ENCODE measurements at regions not wholly inside any gene's neighbourhood (a gene's known extent, or its start where the extent isn't known, plus 50 kb on each side); places are given as distances from the start of the nearest gene placed in this dataset.
A peak's percentile ranks its signal among the peaks of the same experiment; 100 is the strongest.

DNA sequence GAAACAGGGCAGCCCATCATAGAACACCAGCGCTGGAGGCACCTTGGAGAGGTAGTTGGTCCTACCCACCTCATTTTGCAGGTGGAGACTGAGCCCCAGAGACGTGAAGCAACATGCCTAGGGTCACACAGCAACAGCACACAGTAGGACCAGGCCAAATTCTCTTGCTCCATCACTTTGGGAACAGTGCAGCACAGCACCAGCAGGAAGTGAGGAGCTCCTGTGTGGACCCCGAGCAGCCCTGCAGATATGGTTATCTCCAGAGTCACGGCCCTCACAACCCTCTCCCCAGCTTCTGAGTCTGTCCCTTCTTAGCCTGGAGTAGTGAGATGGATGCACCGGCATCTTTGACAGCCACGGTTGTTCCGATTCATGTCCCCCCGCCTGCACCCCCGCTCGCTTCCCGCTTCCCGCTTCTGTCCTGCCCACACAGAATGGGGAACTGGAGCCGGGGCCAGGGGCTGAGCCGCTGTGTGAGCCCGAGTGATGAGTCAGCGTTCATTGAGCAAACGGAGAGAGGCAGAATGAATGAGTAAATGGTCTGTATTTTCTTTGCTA is 72.6 kb upstream of the DUSP22 start:
- 62 to 77% methylated on average over 17 of the region's 17 CpGs for WGBS, 2 donors
- peak; percentile 41 to 91 for DNase-seq (ENCODE audit: low spot score in 2 of 2)
- no peak overlapping the region for H3K4me3 ChIP-seq (ENCODE audit: low read depth, poor library complexity, severe bottlenecking)
- intact Hi-C loops (cut with DNase I; ENCODE audit: low total_unique reads), result no loop called here
- TF ChIP-seq, protein P1, sequence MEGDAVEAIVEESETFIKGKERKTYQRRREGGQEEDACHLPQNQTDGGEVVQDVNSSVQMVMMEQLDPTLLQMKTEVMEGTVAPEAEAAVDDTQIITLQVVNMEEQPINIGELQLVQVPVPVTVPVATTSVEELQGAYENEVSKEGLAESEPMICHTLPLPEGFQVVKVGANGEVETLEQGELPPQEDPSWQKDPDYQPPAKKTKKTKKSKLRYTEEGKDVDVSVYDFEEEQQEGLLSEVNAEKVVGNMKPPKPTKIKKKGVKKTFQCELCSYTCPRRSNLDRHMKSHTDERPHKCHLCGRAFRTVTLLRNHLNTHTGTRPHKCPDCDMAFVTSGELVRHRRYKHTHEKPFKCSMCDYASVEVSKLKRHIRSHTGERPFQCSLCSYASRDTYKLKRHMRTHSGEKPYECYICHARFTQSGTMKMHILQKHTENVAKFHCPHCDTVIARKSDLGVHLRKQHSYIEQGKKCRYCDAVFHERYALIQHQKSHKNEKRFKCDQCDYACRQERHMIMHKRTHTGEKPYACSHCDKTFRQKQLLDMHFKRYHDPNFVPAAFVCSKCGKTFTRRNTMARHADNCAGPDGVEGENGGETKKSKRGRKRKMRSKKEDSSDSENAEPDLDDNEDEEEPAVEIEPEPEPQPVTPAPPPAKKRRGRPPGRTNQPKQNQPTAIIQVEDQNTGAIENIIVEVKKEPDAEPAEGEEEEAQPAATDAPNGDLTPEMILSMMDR (IDR thresholded peaks at IDR 0.05), result no peak
- no peak for TF ChIP-seq POLR2A (IDR thresholded peaks at IDR 0.05)

DNA sequence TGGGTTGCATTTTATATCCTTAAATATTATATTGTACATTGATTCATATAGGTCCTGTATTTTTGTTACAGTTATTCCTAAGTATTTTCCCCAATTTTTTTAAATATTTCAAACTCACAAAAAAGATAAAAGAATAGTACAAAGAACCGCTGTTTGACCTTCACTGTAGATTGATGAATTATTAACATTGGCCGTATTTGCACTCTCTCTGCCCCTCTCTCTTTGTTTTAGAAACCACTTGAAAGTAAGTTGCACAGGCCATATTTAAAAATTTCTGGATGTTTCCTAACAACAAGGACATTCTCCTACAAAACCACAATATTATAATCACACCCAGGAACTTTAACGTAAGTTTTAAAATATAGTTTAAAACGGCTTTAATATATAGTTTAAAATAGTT is 72.0 kb upstream of the DUSP22 start:
- no peak for TF ChIP-seq POLR2A (IDR thresholded peaks at IDR 0.05)
- TF ChIP-seq, protein P1 (IDR thresholded peaks at IDR 0.05), result no peak
- WGBS, 2 donors, result 86 to 91% methylated on average over 4 of the region's 4 CpGs
- intact Hi-C loops (cut with DNase I; ENCODE audit: low total_unique reads), result no loop called here
- H3K4me3 ChIP-seq (ENCODE audit: low read depth, poor library complexity, severe bottlenecking), result no peak overlapping the region
- DNase-seq (ENCODE audit: low spot score in 2 of 2), result no peak

DNA sequence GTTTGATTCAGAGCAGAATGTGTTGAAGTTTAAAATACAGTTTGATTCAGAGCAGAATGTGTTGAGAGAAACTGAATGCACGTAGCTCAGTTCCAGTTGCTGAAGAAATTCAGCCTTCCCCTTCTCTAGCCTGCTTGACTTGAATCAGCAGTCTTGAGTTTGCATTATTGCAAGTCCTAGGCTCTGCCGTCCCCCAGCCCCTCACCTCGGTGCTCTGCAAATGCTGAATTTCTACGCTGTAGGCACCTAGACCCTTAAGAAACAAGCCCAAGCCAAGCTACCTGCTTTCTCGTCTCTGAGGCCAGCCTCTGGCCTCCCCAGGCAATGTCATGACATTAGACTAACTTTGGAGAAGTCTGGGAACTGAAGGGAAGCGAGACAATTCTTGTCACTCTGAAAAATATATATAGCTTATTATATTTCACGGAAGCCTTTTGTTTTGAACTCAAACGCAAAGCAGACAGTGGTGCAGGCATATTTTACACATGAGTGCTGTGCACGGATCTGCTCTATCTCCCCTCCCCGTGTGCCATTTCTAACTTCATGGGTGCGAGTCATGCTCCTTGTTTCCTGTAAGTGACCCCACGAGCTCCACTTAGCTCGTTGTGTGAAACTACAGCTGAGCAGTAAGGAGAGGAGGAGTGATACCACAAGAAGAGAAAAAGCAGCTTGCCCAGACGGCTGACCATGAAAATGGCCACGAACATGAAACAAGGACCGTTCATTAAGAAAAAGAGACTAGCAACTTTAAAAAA is 71.4 kb upstream of the DUSP22 start:
- intact Hi-C loops (cut with DNase I; ENCODE audit: low total_unique reads), result no loop called here
- DNase-seq (ENCODE audit: low spot score in 2 of 2), result peak in 1 of 2 donors; percentile 37
- WGBS, 2 donors, result 58 to 70% methylated on average over 16 of the region's 16 CpGs

DNA sequence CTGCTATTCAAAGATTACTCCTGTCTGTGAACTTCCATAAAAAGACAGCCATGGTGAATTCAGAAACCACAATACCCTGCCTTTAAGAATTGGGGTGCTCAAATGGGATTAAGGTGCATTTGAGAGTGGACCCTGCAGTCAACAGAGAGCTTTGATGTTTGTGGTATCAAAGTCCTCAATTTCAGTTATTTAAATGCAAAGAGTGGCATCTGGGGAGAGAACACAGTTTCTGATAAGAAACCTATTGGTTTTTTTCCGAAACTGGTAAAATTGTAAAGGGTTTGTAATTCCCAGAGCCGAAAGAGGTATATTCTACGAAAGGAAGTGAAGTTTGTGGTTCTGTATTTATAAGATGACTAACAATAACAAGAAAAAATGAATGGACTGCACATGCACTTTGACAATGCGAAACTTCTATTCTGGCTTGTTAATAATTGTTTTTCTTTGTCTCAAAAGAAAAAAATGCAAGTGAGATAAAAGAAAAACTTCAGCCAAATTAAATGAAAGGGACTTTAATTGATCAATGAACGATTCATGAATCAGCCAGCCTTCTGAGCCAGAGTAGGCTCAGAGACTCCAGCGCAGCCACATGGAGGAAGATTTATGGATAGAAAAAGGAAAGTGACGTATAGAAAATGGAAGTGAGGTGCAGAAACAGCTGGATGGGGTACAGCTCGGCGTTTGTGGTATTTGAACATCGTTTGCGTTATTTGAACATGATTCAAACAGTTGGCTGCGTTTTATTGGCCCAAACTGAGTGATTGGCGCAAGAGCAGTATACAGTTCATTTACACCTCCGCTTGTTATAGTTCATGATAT is 70.5 kb upstream of the DUSP22 start:
- no peak overlapping the region for H3K4me3 ChIP-seq (ENCODE audit: low read depth, poor library complexity, severe bottlenecking)
- no peak for TF ChIP-seq POLR2A (IDR thresholded peaks at IDR 0.05)
- TF ChIP-seq, protein P1 (IDR thresholded peaks at IDR 0.05), result no peak
- DNase-seq (ENCODE audit: low spot score in 2 of 2), result no peak
- WGBS, 2 donors, result 45 to 49% methylated on average over 14 of the region's 14 CpGs
- intact Hi-C loops (cut with DNase I; ENCODE audit: low total_unique reads), result no loop called here

More for the DNA sequence above, 71.4 kb upstream of the DUSP22 start:
- TF ChIP-seq POLR2A (IDR thresholded peaks at IDR 0.05), result no peak
- TF ChIP-seq, protein P1 (IDR thresholded peaks at IDR 0.05), result no peak
- H3K4me3 ChIP-seq (ENCODE audit: low read depth, poor library complexity, severe bottlenecking), result no peak overlapping the region

DNA sequence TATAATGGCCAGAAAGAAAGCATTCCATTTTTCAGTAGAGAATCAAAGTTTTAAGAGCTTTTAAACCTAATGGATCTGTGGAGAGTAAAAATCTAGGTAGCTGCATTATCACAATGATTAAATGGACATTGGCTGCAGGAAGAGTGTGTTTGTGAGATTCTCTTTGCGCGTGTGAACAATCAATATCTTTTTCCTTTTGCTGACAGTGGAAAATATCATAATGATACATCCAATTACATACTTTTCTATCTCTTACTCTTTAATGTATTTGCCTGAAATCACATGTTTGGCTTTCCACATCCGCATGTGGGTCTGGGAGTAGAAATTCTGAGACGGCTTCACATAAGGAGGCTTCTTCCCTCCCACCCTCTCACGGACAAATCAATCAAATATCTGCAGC is 69.8 kb upstream of the DUSP22 start:
- WGBS, 2 donors, result 80 to 87% methylated on average over 5 of the region's 5 CpGs
- TF ChIP-seq, protein P1 (IDR thresholded peaks at IDR 0.05), result no peak
- no peak for TF ChIP-seq POLR2A (IDR thresholded peaks at IDR 0.05)
- intact Hi-C loops (cut with DNase I; ENCODE audit: low total_unique reads), result no loop called here
- no peak for DNase-seq (ENCODE audit: low spot score in 2 of 2)
- no peak overlapping the region for H3K4me3 ChIP-seq (ENCODE audit: low read depth, poor library complexity, severe bottlenecking)

Data from lower leg skin (tissue), 4 donors.